C4-2B (cell line): ENCODE measurements at regions not wholly inside any gene's neighbourhood (a gene's known extent, or its start where the extent isn't known, plus 50 kb on each side); places are given as distances from the start of the nearest gene placed in this dataset.

Source experiments
- CTCF ChIP-seq: fragments of 450-650 bp; conservative IDR thresholded peaks from 2 replicates; pipeline ENCODE4 v1.5.1; 2017; ENCODE audit warnings: mild to moderate bottlenecking
- ZFX ChIP-seq: fragments of 450-650 bp; IDR thresholded peaks from 2 replicates; pipeline ENCODE4 v1.6.1; 2017

- no peak for TF ChIP-seq CTCF
- no peak for TF ChIP-seq ZFX
These were observed 88.2 kb upstream of the WNT4 start for GRCh38 chr1:22231068-22231593.
